Hematopoietic multipotent progenitor cell treated with erythropoietin and hydrocortisone succinate and interleukin-3 and kit ligand, for 6 days (in vitro differentiated cells): ENCODE measurements at regions not wholly inside any gene's neighbourhood (a gene's known extent, or its start where the extent isn't known, plus 50 kb on each side); places are given as distances from the start of the nearest gene placed in this dataset.
"Not testable (repeated sequence)": the region's sequence is repeated elsewhere in the genome, so short reads cannot be mapped to it uniquely, and the experiment has no call there.

ENCODE experiments used
- DNase-seq: peaks from one replicate; pipeline ENCODE4 v3.0.0-alpha.2; 2015

DNA sequence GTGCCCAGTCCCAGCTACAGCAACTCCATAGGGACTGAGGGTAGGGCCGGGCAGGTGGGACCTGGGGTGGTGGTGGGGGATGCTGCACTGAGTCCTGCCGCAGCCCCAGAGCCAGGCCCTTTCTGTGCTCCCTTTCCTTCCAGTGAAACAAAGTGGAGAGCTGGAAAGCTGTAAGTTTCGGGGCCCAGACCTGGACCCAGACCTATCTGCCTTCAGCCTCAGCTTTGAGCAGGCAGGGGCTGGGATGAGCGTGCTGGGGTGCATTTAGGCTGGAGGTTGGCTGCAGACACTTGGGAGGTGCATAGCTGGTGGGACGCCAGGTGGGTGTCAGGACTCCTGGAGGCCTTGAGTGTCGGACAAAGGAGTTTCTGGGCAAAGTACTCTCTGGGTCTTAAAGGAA is 92.7 kb upstream of the C1orf174 start:
- DNase-seq = no peak

DNA sequence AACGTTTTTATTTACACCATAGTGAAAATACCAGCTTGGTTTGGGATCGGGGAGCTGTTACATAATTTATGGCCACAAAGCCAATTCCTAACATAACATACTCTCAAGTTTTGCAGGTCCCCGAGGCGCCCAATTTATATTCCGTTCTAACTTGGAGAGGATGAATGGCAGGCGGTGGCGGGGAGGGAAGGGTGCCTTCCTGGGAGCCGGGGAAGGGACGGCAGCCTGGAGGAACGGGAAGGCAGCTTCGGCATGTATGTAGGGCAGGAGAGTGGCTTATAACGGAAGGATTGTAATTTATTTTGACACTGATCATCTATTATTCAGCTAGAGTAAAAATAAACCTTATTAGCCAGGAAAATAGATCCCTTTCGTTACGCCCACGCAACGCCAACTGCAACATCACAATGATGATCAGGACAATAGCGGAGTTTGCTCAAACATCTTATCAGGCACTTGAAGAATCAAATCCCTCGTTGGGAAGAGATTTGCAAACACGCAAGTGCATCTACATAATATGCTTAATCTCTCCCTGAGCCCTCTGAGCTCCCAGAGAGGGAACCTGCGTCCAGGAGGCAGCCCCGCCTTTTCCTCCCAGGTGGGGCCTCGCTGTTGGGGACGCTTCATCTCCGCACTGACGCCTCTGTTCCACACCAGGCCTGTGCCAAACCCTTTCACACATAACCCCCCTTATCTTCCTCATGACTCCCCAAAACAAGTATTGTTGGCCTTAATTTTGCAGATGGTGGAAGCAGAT is 93.7 kb upstream of the C1orf174 start:
- no peak for DNase-seq

DNA sequence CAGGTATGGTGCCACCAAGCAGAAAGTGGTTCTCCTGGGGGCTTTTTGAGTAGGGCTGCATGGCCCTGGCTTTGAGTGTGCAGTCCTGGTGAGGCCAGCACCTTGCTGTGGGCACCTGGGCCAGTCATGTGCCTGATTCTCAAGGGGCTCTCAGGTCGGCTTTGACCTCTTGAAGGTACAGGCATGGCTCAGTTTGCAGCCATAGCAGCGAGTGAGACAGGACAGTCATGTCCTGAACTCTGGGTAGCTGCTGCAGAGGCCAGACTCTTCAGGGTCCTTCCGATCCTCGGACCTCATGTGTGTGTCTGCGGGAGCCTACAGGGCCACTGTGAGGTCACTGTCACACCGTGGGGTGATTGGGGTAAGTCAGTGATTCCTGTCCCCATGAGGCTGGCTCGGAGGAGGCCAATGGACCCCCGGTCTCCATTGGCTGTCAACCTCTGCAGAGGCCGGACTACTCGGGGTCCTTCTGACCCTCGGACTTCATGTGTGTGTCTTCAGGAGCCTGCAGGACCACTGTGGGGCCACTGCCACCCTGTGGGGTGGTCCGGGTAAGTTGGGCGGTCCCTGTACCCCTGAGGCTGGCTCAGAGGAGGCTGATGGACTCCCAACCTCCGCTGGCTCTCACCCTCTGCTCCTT is 95.2 kb upstream of the C1orf174 start:
- DNase-seq = no peak

DNA sequence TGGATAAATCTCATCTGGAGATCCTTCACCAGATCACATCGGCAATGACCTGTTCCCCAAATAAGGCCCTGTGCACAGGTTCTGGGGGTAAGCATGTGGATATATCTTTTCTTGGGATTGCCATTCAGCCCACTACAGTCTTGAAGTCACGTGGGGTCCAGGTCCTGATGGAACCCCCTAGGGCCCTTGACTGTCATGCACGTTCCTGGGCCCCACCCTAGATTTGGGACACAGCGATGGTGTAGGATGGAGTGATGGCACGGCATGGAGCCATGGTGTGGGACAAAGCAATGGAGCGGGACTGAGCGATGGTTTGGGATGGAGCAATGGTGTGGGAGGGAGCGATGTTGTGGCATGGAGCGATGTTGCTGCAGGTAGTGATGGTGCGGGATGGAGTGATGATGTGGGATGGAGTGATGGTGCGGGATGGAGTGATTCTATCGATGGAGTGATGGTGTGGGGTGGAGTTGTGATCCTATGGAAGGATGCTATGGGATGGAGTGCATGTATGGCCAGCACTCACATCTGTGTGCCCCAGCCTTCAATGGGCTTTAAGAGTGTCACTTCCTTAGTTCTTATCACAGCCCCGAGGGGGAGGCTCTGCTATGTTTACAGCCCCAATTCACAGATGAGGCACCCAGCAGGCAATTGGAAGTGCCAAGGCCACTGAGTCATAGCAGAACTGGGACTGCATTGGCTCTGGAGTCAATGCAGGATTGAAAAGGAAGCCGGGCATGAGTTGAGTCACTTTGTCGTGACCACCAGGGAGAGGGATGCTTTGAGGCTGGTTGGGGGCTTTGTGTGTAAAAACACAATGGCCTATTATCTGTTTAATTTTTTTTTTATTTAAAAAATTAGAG is 97.0 kb upstream of the C1orf174 start:
- DNase-seq = no peak

DNA sequence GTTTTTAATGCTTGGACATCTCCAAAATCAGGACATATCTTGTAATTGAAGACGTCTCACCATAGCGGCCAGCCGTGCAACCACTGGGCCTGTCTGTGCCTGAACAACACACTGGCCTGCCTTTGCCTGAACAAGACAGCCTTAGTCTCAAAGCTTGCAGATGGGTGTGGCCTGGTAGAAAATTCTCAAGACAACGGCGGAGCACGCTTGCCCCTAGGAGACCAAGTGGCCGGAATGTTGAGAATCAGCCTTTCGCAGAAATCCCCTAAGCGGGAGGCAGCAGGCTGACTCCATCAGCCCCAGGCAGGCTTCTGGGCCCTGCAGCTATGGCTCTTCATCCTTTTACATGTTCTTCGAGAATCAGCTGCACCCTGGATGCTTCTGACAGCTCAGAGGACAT is 98.0 kb upstream of the C1orf174 start:
- no peak for DNase-seq

DNA sequence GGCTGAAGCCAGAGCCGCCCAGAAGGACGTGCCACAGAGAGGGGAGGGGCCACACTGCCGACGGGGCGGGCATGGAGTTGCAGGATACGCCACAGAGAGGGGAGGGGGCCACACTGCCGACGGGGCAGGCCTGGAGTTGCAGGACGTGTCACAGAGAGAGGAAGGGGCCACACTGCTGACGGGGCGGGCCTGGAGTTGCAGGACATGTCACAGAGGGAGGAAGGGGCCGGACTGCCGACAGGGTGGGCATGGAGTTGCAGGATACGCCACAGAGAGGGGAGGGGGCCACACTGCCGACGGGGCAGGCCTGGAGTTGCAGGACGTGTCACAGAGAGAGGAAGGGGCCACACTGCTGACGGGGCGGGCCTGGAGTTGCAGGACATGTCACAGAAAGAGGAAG is 99.4 kb upstream of the C1orf174 start:
- DNase-seq = not testable (repeated sequence)

DNA sequence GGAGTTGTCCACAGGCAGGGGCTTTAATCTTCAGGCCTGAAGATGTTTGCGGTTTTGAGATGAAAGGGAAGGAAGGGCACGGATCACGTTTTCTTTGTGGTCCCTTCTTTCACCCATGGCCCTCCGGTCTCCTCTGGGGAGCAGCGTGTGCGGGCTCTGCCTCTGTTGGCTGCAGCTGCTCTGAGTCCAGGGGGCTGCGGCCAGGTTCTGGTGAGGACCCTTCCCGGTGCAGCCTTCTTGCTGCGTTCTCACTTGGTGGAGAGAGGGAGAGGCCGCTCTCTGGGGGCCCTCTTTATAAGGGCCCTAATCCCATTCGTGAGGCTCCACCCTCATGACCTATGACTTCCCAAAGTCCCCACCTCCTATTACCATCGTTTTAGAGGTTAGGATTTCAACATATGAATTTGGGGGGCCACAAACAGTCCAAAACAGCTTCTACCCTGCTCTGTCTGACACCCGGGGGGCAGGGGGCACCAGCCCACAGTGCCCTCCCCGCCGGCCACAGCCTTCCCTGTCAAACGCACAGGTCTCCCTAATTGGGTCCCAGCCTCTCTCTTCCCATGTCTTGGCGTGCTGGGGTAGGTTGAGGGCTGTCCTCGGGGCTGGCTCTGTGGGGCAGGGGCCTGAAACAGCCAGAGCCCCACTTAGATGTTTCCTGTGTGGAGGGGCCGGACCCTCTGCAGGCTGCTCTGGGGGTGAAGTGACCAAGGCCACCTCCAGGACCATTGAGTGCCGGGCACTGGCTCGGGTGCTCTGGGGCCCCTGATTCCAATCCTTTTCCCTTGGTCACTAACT is 100.1 kb upstream of the C1orf174 start:
- no peak for DNase-seq

DNA sequence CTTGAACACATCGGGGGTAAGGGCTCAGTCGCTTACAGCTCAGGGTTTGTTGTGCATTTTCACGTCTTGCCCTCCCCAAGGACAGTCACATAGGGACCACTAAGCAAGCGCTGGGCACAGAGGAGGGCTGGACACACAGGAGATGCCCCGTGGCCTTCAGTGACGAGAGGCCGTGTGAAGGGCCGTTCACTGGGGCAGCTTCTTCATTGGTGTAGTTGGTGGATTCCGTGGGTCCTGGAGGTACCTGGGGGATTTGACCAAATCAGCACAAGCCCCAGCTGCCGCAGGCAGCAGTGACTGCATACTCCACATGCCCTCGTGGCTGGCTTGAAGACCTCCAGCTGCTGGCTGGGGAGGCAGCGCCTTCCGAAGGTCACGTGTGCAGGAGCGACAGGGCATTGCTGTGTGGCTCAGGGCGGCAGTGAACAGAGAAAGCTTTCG is 100.8 kb upstream of the C1orf174 start:
- no peak for DNase-seq

DNA sequence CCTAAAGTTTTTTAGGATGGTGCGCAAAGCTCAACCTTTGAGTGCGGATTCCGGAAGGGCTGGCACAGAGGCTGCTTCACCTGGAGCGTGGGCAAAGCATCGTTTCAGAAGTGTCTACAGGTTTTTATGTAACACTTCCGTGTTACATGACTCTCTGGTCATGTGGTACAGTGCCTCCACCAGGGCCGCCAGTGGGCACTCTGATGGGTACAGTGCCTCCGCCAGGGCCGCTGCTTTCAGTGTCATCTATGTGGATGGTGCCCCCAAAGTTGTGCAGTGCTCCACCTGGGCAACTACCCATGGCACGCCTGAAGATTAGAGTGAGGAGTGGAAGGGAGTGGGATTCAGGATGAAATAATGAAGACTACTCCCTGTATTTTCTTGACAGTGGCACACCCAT is 101.4 kb upstream of the C1orf174 start:
- DNase-seq = no peak

DNA sequence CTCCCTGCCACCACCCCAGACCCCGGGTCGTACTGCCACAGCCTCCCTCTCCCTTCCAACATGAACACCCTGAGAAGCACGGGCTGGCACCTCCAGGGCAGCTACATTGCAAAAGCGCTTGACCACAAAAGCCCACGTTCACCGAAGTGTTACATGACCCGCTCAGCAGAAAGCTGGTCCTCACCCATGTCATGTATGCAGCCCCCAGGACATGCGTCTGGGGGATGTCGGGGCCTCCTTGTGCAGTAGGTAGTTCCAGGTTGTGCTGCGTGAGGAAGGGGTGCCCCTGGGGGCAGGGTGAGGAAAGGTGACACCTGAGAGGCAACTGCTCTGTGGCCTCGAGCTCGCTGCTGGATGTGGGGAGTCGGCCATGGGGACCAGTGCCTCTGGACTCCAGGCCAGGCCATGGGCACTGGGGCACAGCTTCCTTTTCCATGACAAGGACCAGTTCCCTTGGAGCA is 102.0 kb upstream of the C1orf174 start:
- no peak for DNase-seq

DNA sequence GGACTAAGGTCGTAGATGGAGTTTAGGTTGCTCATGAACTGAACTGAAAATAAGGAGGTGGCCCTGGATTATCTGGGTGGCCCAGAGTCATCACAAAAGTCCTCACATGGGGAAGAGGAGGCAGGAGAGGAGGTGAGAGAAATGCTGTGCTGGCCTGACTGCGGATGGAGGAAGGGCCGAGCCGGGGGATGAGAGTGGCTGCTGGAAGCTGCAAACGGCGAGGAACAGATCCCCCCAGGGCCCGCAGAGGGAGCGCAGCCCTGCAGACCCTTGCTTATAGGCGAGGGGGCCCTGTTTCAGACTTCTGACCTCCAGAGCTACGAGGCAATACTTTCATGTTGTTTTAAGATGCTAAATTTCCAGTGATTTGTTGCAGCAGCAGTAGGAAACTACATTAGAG is 102.7 kb upstream of the C1orf174 start:
- no peak for DNase-seq

DNA sequence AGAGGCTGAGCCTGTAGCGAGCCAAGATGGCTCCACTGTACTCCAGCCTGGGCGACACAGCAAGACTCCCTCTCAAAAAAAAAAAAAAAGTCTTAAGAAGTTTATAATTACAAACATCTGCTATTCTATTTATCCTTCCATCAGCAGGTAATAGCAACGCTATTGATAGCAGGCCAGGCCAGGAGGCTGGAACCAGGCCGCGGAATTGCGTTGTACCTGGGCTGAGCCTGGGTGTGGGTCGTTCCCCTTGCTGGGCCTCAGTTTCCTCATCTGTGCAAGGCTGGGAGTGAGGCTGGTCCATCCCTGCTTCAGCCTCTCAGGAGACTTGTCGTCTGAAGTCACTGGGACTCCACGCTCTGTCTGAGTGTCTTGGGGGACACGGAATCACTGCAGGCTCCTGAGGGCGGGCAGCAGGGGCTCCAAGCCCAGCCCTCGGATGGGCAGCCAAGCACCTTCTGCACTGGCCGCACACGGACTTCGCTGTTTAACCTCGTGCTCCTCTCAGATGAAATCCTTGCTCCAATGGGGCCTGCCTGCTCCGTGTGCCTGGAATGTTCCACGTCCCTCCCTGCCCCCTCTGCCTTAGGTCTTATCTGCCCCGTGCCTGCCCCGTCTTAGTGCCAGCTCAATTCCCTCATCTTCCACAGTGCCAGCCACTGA is 103.9 kb upstream of the C1orf174 start:
- DNase-seq = no peak

DNA sequence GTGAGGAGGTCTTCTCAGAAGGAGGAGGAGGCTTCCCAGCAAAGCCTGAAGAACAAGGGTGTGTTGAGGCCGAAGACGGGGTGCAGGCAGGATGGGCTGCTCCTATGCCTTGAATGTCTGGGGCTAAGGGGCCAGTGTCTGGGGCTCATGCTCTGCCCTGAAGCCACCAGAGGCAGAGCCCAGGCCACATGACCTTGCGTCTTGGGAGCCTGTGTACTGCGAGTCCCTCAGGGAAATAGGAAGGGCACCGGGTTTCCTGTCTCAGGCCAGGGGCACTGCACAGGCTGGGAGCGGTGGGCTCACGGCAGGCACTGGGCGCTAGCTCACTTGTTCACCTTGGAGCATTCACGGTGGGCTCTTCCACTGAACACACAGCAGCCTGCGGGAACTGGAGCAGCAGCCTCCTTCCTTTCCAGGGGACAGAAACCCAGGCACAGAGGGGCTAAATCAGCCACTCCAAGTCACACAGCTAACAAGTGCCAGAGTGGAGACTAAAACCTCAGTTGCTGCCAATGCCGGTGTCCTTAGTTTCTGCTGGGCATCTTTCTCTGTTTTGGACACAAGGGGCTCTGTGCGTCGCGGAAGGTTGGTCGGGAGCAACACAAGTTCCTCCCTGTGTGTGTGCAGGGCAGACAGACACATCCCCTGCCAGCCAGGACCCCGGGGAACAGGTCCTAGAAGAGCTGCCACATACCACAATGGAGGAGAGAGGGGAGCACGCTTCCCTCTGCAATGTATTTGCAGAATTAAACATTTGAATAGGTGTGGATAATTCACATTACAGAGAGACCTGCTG is 104.8 kb upstream of the C1orf174 start:
- no peak for DNase-seq

DNA sequence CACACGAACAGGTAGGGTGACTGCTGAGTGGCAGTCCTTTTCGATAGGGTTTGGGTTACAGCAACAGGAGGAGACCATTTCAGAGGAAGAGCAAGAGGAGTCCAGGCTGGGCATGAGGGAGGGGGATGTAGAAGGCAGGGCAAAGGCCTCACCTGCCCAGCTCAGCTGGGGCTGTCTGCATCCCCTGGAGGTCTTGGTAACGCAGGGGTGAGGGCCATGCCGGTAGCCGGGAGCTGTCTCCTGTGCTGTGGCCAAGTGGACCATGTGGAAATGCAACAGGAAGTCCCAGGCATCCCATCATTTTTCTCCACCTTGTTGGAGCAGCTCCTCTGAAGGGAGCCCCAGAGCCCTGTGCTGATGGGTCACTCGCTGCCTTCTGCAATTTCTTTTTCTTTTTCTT is 105.4 kb upstream of the C1orf174 start:
- no peak for DNase-seq

DNA sequence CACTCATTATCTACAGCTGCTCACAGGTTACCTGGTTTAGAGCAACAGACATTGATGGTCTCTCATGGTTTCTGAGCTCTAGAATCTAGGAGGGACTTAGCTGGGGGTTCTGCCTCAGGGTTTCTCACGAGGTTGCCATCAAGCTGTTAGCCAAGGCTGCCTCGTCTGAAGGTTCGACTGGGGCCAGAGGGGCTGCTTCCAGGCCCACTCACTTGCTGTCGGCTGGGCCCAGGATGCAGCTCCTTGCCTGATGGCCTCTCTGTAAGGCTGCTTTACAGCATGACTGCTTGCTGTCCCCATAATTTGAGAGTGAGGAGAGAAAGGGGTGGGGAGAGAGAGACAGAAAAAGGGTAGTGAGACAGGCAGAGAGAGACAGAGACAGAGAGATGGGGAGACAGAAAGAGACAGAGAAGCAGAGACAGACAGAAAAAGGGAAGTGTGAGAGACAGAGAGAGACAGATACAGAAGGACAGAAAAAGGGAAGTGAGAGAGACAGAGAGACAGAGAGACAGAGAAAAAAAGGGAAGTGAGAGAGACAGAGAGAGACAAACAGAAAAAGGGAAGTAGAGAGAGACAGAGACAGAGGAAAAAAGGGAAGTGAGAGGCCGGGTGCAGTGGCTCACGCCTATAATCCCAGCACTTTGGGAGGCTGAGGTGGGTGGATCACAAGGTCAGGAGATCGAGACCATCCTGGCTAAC is 106.8 kb upstream of the C1orf174 start:
- DNase-seq = peak; percentile 5

DNA sequence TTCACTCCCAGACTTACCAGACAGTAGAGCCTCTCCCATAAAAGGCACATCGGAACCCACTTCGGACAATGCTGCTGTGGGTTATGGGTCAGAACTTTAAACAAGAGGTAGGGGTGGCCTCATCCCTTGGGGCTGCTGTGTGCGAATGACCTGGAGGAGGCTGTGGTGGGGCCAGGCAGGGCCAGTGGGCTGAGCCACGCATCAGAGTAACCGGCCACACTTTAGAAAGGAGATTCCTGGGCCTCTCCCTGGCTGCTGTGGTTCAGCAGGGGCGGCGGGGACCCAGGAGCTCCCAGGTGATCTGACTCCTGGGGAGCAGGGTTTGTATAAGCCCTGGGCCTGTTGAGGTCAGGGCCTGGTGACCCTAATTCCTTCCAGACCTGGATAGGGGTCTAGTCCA is 110.2 kb upstream of the C1orf174 start:
- DNase-seq = no peak

DNA sequence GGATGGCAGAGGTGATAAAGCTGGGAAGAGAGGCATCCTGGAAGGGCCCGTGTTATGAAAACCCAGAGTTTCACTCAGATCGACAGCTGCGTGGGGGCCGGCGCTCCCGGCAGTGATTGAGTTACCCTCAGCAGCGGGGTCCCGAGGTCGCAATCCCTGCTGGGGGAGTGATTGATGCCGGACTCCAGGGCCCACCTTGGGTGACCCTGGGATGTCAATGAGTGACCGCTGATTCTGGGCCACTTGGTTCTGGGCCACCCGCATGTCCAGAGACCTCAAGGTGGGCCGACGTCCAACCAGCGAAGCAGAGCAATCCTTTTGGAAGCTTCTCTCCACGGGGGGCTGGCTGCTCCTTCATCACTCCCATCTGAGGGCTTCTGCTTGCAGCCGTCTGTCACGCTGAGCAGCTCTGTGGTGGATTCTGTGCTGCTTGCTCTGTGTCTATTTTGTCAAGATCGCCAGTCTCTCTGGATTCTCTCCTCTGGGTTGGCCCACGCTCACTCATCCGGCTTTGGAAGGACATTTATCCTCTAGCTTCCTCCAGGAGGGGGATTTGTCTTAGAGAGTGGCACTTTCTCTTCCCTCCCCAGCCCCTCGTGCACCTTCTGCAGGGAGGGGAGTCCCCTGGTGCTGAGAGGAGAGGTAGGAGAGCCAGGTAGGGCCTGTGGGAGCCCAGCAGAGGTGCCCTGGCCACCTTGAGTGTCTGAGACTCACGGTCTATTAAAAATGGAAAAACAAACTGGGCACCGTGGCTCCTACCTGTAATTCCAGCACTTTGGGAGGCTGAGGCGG is 110.9 kb upstream of the C1orf174 start:
- no peak for DNase-seq

DNA sequence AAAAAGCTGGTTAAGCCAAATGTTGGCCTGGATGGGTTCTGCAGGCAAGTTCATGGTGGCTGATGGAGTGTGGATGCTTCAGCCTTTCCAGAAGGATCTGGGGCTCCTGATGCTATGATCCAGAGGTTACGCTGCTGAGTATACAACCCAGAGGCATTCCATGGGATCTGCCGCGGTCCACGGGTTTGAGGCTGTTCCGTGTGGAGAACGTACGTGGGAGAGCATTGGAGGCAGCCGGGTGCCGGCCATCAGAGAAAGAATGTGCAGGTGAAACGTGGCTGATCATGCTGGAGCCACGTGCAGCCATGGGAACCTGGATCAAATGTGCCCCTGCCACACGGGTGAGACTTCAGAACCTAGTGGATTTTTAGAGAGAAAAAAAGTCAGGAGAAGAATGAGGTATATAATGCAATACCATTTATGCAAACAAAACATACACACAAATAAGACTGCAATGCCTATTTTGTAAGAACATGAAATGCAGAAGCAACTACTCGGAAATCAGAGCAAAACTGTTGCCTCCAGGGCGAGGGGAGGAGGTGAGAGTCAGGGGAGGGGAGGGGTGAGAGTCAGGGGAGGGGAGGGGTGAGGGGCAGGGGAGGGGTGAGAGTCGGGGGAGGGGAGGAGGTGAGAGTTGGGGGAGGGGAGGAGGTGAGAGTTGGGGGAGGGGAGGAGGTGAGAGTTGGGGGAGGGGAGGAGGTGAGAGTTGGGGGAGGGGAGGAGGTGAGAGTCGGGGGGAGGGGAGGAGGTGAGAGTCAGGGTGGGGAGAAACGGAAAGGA is 116.5 kb upstream of the C1orf174 start:
- DNase-seq = no peak
